Activated naive CD8-positive, alpha-beta T cell treated with anti-CD3 and anti-CD28 coated beads, Interleukin-2, amount 50 U/mL, for 16 hours (primary cell): ENCODE measurements at regions not wholly inside any gene's neighbourhood (a gene's known extent, or its start where the extent isn't known, plus 50 kb on each side); places are given as distances from the start of the nearest gene placed in this dataset.
"Not testable (repeated sequence)": the region's sequence is repeated elsewhere in the genome, so short reads cannot be mapped to it uniquely, and the experiment has no call there.

Experiments
- DNase-seq: peaks from one replicate; pipeline ENCODE4 v3.0.0-alpha.2; 2020; ENCODE audit warnings: low read depth, low spot score

DNA sequence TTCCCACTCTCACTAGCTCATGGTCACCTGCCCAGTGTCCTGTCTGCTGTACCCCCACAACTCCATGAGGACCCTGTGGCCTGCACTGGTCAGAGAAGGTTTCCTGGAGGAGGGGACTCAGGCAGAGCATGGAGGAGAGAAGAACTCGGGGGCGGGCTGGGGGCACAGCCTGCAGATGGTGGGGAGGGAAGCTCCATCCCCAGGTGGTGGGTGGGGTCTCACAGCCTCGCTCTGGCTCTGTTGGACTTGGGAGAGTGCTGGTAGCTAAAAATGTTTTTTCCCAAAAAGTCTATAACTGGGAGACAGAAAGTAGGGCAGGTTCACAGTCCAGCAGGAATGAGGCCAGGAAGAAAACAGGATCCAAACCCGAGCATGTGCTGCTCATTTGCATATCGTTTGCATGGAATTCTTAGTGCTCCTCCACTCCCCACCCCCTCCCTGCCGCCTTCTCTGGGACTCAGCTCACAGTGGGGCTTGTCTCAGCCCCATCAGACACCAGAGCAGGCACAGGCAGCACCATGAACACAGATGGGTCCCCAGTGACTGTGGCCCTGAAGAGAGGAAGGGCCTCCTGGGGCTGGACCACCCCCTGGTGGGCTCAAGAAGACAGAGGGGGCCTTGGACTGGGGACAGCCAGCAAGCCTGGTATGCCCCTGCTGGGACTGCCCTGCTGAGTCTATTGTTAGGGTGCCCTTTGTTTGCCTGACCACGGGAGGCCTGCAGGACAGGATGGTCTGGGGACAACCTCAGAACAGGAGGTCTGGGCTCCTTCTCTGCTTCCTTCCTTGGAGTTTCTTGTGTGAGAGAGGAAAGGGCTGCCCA, 67.0 kb upstream of the SFSWAP start:
- no peak for DNase-seq

DNA sequence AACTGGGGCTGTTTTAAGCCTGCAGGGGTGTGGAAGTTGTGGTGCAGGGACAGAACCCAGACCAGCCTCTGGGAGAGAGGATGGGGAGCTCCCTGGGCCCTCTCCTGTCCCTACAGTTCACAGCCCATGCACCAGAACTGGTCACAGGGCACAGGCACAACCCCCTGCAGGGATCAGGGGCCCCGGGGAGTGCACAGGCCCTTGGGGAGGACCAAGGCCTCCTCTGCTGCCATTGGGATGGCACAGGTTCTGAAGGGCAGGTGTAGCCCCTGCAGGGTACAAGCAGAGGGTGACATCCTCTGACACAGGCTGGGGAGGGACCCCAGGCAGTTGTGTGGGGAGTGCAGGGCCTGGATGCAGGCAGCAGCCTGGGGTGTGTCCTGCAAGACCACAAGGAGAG, 66.4 kb upstream of the SFSWAP start:
- DNase-seq, result no peak

DNA sequence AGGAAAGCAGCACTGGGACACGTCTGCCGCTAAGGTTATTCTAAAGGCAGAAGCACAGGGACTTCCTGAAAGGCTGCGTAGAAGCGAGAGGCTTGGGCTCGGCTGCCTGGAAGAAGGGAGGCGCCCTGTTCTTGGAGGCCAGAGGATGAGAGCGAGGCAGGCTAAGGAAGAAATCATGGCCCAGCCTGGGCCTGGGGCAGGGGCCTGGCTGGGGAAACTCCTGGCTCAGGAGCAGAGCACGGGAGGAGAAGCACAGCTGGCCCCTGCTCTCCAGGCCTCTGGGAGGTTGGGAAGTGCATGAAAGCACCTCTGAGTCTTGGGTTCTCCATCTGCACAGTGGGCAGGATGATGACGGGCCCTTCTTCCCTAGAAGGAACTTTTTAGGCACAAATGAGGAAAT, 66.0 kb upstream of the SFSWAP start:
- DNase-seq, result not testable (repeated sequence)

DNA sequence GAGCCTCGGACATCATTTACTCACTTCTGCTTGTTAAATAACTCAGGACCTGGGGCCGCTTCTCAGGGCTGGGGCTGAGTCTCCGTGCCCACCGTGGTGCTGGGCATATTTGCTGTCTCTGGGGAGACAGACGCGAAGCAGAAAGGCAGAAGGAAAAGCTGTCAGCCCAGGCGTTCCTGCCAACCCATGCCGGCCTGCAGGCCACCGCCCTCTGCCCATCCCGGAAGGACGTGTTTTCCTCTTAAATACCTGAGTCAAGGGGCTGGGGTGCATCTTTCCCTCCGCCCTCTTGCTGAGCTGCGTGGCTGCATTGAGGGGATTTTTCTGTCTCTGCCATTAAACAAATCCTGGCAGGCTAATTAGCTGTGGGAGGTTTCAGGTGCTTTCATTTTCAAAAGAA, 65.3 kb upstream of the SFSWAP start:
- not testable (repeated sequence) for DNase-seq

DNA sequence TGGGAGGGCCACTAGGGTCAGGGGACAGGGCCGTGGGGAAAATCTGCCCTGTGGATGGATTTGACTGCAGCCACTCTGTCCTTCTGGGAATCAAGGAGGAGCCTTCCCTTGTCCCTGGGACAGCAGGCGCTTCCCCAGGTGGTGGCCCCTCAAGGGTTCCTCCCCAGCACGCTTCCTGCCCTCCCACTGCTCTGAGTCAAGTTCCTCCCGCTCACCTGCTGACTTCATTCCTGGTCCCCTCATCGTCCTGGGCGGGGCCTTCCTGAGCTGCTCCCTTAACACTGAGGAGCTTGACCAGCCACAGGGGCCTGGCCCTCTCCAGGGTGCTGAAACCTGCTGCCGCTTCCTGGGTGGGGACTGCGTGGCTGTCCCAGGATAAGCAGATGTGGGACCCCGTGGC, 64.4 kb upstream of the SFSWAP start:
- not testable (repeated sequence) for DNase-seq

DNA sequence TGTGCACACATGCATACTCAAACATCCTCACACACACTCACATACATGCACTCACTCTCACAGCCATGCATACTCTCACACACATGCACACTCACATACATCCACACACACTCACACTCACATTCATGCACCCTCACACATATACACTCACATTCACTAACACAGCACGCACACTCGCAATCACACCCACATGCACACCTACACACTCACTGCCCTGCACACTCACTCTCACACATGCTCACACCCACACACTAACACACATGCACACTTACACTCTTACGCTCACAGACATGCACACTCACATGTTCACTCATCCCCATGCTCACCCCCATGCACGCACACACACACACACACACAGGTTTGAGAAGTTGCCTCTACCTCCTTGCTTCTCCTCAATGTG, 63.2 kb upstream of the SFSWAP start:
- DNase-seq, result no peak

DNA sequence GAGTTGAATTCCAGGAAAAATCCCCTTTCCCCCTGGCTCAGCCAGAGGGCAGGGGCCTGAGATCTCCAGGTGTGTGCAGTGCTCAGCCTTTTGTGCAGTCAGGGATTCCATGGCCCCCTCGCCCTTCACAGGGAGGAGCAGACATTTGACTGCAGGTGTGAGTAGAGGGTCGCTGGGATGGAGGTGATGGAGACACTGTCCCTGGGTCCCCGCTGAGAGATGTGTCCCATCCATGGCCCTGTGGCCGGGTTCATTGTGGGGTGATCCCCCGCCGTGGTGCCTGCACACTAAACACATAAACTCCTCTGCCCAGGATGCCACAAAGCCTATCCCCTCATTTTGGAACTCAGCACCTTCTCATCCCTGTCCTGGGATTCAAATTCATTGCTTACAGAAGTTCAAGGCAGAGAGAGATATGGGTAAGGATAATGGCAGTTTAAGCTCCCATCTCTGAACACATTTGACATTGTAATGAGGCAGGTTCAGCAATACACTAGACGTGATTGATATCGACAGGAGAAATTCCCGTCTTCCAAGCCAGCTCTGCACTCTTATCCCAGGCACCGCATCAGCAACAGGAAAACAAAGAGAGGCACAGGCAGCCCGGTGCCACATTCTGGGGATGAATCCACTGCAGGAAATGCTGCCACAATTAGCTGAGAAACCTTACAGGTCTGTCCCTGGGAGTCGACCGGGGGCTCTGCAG, 55.3 kb upstream of the SFSWAP start:
- not testable (repeated sequence) for DNase-seq

DNA sequence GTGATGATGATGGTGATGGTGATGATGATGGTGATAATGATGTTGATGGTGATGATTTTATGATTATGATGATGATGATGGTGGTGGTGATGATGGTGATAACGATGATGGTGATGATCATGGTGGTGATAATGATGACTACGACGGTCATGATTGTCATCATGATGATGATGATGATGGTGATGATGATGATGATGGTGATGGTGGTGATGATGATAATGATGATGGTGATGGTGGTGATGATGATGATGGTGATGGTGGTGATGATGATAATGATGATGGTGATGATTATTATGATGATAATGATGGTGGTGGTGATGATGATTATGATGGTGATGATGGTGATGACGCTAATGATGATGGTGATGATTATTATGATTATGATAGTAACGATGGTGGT, 54.1 kb upstream of the SFSWAP start:
- DNase-seq, result not testable (repeated sequence)

DNA sequence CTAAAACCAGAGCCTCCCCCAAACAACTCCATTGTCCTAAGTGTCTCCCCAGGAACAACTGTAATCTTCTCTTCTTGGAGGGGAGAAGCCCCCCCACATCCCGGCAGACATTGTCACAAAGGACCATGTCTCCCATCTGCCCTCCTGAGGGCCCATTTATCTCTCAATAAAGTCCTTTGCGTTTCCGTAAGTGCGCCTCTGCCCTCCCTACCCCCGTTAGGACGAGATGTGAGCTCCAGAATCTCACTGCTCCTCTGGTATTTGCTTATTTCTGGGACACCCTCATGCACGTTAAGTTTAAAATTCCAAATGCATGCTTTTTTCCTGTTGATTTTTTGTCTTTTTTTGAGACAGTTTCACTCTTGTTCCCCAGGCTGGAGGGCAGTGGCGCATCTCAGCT, 52.3 kb upstream of the SFSWAP start:
- DNase-seq, result not testable (repeated sequence)

DNA sequence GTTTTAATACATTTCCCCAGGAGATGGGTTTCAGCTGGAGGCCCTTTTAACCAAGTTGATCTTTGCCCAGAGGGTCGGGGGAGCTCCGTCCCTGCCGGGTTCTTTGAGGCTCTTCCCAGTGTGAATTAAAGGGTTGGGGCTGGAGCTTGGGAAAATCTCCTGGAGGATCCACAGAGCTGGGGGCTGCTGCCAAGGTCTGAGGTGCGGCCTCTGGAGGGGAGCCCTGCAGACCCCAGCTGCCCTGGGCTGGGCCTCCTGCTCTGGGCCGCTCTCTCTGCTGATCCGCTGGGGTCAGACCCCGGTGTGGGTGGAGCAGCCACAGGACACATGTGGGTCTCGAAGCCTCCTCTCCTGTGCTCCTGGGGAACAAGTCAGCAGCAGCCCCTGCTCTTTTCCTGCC, 51.4 kb upstream of the SFSWAP start:
- DNase-seq, result not testable (repeated sequence)

DNA sequence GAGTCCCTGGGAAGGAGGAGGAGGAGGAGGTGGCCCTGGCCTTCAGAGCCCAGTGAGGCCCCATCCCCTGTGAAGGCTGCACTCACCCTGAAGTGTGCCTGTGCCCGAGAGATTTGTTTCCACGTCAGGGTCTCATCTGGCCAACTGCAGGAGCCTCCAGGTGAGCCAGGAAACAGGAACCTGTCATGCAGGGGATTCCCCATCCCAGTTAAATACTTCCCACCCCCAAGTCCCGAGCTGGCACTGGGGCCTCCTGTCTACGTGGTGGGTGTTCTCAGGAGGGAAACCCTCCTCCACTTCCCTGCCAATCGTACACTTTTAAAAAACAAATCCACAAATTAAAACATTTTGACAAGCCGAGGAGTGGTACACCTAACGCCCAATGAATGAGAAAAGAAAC, 50.9 kb upstream of the SFSWAP start:
- DNase-seq, result not testable (repeated sequence)

DNA sequence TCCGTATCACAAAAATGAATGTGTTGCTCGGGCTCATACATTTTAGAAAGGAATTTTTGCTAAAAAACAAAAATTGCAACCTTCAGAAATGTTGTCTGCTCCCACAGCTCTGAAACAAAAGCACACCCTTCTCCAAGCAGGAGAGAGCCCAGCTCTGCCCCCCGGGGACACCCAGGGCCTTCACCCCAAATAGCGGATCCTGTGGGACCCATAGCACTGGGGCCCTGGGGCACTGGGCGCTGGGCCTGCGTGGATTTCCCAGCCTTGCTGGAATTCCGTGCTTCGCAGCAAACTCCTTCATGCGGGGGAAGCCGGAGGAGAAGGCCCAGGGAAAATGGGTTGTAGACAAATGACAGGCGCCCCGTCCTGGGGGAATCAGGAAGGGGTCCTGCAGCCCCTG, 50.5 kb upstream of the SFSWAP start:
- not testable (repeated sequence) for DNase-seq
